IMR-90 (cell line): ENCODE measurements at regions not wholly inside any gene's neighbourhood (a gene's known extent, or its start where the extent isn't known, plus 50 kb on each side); places are given as distances from the start of the nearest gene placed in this dataset.
A peak's percentile ranks its signal among the peaks of the same experiment; 100 is the strongest.

Source experiments
- ATAC-seq: fragments of 200-7000 bp; cut with Tn5 transposase; 2 replicates; pipeline ENCODE4 v1.9.1; 2020; ENCODE audit warnings: low read depth, mild to moderate bottlenecking, moderate library complexity
- BruUV-seq: library from RNA; stranded (reverse); fragments of 400-500 nt; replicated peaks from 2 replicates; lab custom pipeline; 2021; lab: Mats Ljungman, UMichigan
- CTCF ChIA-PET: fragments of 300-600 bp; formaldehyde crosslinking; extraction: SDS; loops from one replicate; lab custom pipeline; 2021; ENCODE audit warnings: antibody characterized with exemption; lab: Yijun Ruan, JAX
- POLR2A ChIA-PET: fragments of 300-600 bp; sonication (Branson Sonifier 250); formaldehyde crosslinking; loops from one replicate; lab custom pipeline; 2022; ENCODE audit warnings: antibody characterized with exemption; ENCODE audit not compliant: unreplicated experiment; lab: Charles Lee
- DNase-seq: peaks from one replicate; pipeline ENCODE4 v3.0.0; 2013
- H2AFZ ChIP-seq: replicated peaks from 2 replicates; pipeline ENCODE3; 2013; ENCODE audit warnings: low read length, mild to moderate bottlenecking; ENCODE audit not compliant: poor library complexity
- H2AK5ac ChIP-seq: 2 replicates; pipeline ENCODE4 v1.6.1; 2013; ENCODE audit warnings: low read depth, low read length, inconsistent platforms
- H2AK9ac ChIP-seq: replicated peaks from 2 replicates; pipeline ENCODE3; 2013; ENCODE audit warnings: mild to moderate bottlenecking, low read depth, low read length, moderate library complexity; ENCODE audit not compliant: poor library complexity
- H2BK120ac ChIP-seq: 2 replicates; pipeline ENCODE4 v1.6.1; 2013; ENCODE audit warnings: low read depth, low read length, inconsistent platforms
- H2BK15ac ChIP-seq: 3 replicates; pipeline ENCODE4 v1.6.1; 2013; ENCODE audit warnings: low read depth, low read length, inconsistent platforms
- H2BK20ac ChIP-seq: 2 replicates; pipeline ENCODE4 v1.6.1; 2013; ENCODE audit warnings: low read depth, mild to moderate bottlenecking, inconsistent platforms, low read length, moderate library complexity
- H2BK5ac ChIP-seq: 2 replicates; pipeline ENCODE4 v1.6.1; 2013; ENCODE audit warnings: mild to moderate bottlenecking, low read depth, low read length, inconsistent platforms; ENCODE audit not compliant: poor library complexity, severe bottlenecking
- H3K14ac ChIP-seq: replicated peaks from 2 replicates; pipeline ENCODE4 v1.6.1; 2013; ENCODE audit warnings: low read depth, low read length, inconsistent platforms
- H3K18ac ChIP-seq: 2 replicates; pipeline ENCODE4 v1.6.1; 2013; ENCODE audit warnings: low read depth, low read length, control low read depth
- H3K23ac ChIP-seq: 2 replicates; pipeline ENCODE4 v1.6.1; 2013; ENCODE audit warnings: low read depth, low read length, inconsistent platforms
- H3K27ac ChIP-seq: 2 replicates; pipeline ENCODE4 v1.5.1; 2013; ENCODE audit warnings: mild to moderate bottlenecking, control low read depth, low read length; ENCODE audit not compliant: insufficient read depth
- H3K27me3 ChIP-seq: 2 replicates; pipeline ENCODE4 v1.6.1; 2013; ENCODE audit warnings: low read length; ENCODE audit not compliant: control insufficient read depth, insufficient read depth
- H3K36me3 ChIP-seq: 2 replicates; pipeline ENCODE4 v1.6.1; 2013; ENCODE audit warnings: low read length, mixed read lengths; ENCODE audit not compliant: control insufficient read depth, insufficient read depth
- H3K4ac ChIP-seq: 2 replicates; pipeline ENCODE4 v1.6.1; 2013; ENCODE audit warnings: low read depth, low read length, inconsistent platforms
- H3K4me1 ChIP-seq: 2 replicates; pipeline ENCODE4 v1.6.1; 2013; ENCODE audit warnings: low read length, mixed read lengths; ENCODE audit not compliant: control insufficient read depth, insufficient read depth
- H3K4me2 ChIP-seq: 2 replicates; pipeline ENCODE4 v1.6.1; 2013; ENCODE audit warnings: low read depth, mild to moderate bottlenecking, control low read depth, low read length, moderate library complexity
- H3K4me3 ChIP-seq: 2 replicates; pipeline ENCODE4 v1.5.1; 2013; ENCODE audit warnings: low read depth, mild to moderate bottlenecking, control low read depth, low read length, moderate library complexity; ENCODE audit not compliant: insufficient read depth
- H3K56ac ChIP-seq: 2 replicates; pipeline ENCODE4 v1.6.1; 2013; ENCODE audit warnings: low read length, inconsistent platforms; ENCODE audit not compliant: insufficient read depth; ENCODE audit errors: extremely low read depth
- H3K79me1 ChIP-seq, 2 experiments: 2 replicates each; pipeline ENCODE4 v1.6.1; 2013; ENCODE audit warnings: low read length in 2 of 2, inconsistent platforms in 1 of 2, low read depth in 1 of 2
- H3K9ac ChIP-seq: 2 replicates; pipeline ENCODE4 v1.6.1; 2013; ENCODE audit warnings: low read depth, low read length, control low read depth
- H3K9me1 ChIP-seq: 2 replicates; pipeline ENCODE4 v1.6.1; 2013; ENCODE audit warnings: low read length, inconsistent platforms; ENCODE audit not compliant: insufficient read depth
- H3K9me3 ChIP-seq: 2 replicates; pipeline ENCODE4 v1.6.1; 2013; ENCODE audit warnings: low read length; ENCODE audit not compliant: control insufficient read depth, insufficient read depth
- H4K20me1 ChIP-seq: 2 replicates; pipeline ENCODE4 v1.6.1; 2013; ENCODE audit warnings: low read length, inconsistent platforms; ENCODE audit not compliant: insufficient read depth
- H4K5ac ChIP-seq: 2 replicates; pipeline ENCODE4 v1.6.1; 2013; ENCODE audit warnings: mild to moderate bottlenecking, low read depth, low read length, control low read depth
- H4K8ac ChIP-seq, 2 experiments: 2 replicates each; pipeline ENCODE4 v1.6.1; 2013; ENCODE audit warnings: low read depth in 2 of 2, low read length in 2 of 2, control low read depth in 1 of 2, inconsistent platforms in 1 of 2
- H4K91ac ChIP-seq: 2 replicates; pipeline ENCODE4 v1.6.1; 2013; ENCODE audit warnings: low read depth, low read length, inconsistent platforms; ENCODE audit not compliant: insufficient read depth
- BHLHE40 ChIP-seq: fragments of 150-350 bp; IDR thresholded peaks from 2 replicates; pipeline ENCODE4 v1.6.1; 2016; ENCODE audit warnings: mild to moderate bottlenecking, low read depth, low read length
- MAFK ChIP-seq: IDR thresholded peaks from 2 replicates; pipeline ENCODE4 v1.6.1; 2012; ENCODE audit warnings: low read depth, low read length, improper control_type of control experiment
- dilution Hi-C: fragments of 300-500 bp; cut with HindIII; formaldehyde crosslinking; loops from one replicate; pipeline ENCODE4 v1.14.3; 2018; ENCODE audit warnings: low sequenced_read_pairs; ENCODE audit not compliant: unreplicated experiment
- in situ Hi-C: fragments of 300-500 bp; cut with MboI; formaldehyde crosslinking; loops from 3 replicates; pipeline ENCODE4 v1.14.3; 2019; ENCODE audit warnings: low sequenced_read_pairs, inconsistent platforms, mixed read lengths
- intact Hi-C: fragments of 100-400 bp; cut with micrococcal nuclease; formaldehyde crosslinking; loops from 2 replicates; pipeline ENCODE4 v1.10.0; 2022

- Histone ChIP-seq H3K9me1 (no peaks in the 10 kb centered on the region), H4K91ac (no peak overlapping the region), H2BK20ac (no peak overlapping the region), H3K4ac (no peak overlapping the region), H2AK9ac (no peak overlapping the region), H4K20me1 (no peaks in the 10 kb centered on the region), H3K56ac (no peak overlapping the region), H2BK120ac (no peak overlapping the region), H3K27me3 (no peaks in the 10 kb centered on the region), H2BK5ac (no peak overlapping the region), H4K8ac (no peak overlapping the region), H3K23ac (no peak overlapping the region), H2AFZ (no peak overlapping the region), H3K27ac (no peak overlapping the region), H3K4me2 (no peak overlapping the region), H3K9ac (no peak overlapping the region), H3K9me3 (peaks cover 5% of the 10 kb centered on the region; the same call in 1 of the 2 replicates), H3K36me3 (no peaks in the 10 kb centered on the region), H3K79me1 (no peaks in the 10 kb centered on the region), H3K18ac (no peak overlapping the region), H3K4me3 (no peak overlapping the region), H4K5ac (no peak overlapping the region), H2BK15ac (no peak overlapping the region), H3K4me1 (no peaks in the 10 kb centered on the region), H3K14ac (no peak overlapping the region), H2AK5ac (no peak overlapping the region)
- intact Hi-C loops: no loop called here
- DNase-seq (no peak), ATAC-seq (no peak)
- CTCF ChIA-PET: no interaction called here
- BruUV-seq: no TSS peak
- in situ Hi-C loops: no loop called here
- dilution Hi-C loops: no loop called here
- TF ChIP-seq BHLHE40 (no peak), MAFK (peak; percentile 54)
- POLR2A ChIA-PET: no interaction called here
Measured at GRCh38 chr9:118283488-118283887, 579.3 kb downstream of the TLR4 start.
